Body of pancreas (tissue), 4 donors: ENCODE measurements at regions not wholly inside any gene's neighbourhood (a gene's known extent, or its start where the extent isn't known, plus 50 kb on each side); places are given as distances from the start of the nearest gene placed in this dataset.

Experiments used
- ATAC-seq: fragments of 150-250 bp; one replicate; pipeline ENCODE4 v1.9.1; 2016
- DNase-seq, 4 donors: peaks; one replicate each; pipeline ENCODE4 v3.0.0-alpha.2; 2019
- H3K27ac ChIP-seq, 4 donors: fragments of 200-600 bp; sonication (generic); 1 replicate in 3 of 4; 2 replicates in 1 of 4; pipeline versions ENCODE4 v1.5.1 to v1.6.1; 2016 to 2019; ENCODE audit warnings: mild to moderate bottlenecking in 1 of 4, mixed read lengths in 1 of 4, moderate library complexity in 1 of 4
- H3K27me3 ChIP-seq, 2 donors: fragments of 200-600 bp; sonication (generic); one replicate each; pipeline ENCODE4 v1.6.0; 2016; ENCODE audit warnings: mild to moderate bottlenecking in 1 of 2
- H3K36me3 ChIP-seq, 2 donors: fragments of 200-600 bp; sonication (generic); replicated peaks in 1 of 2; 2 replicates each; pipeline ENCODE4 v1.5.1; 2016; ENCODE audit warnings: low read depth in 2 of 2; ENCODE audit not compliant: insufficient read depth in 1 of 2
- H3K4me1 ChIP-seq: fragments of 200-600 bp; sonication (generic); one replicate; pipeline ENCODE4 v1.6.0; 2016
- H3K4me3 ChIP-seq, 2 donors: fragments of 200-600 bp; sonication (generic); 1 replicate in 1 of 2; 2 replicates in 1 of 2; pipeline ENCODE4 v1.5.1; 2016 to 2019
- H3K9me3 ChIP-seq, 3 donors: fragments of 200-600 bp; sonication (generic); 1 replicate in 2 of 3; 2 replicates in 1 of 3; pipeline ENCODE4 v1.5.1; 2016
- CTCF ChIP-seq, 7 experiments: fragments of 450-650 bp in 4 of 7; fragments of 200-600 bp in 3 of 7; sonication (generic) in 3 of 7; IDR thresholded peaks; one replicate each; pipeline ENCODE4 v1.5.1; 2016 to 2019; ENCODE audit warnings: antibody characterized with exemption in 7 of 7
- POLR2A ChIP-seq, 3 donors: fragments of 450-650 bp; IDR thresholded peaks; one replicate each; pipeline ENCODE4 v1.6.1; 2016; ENCODE audit warnings: antibody characterized with exemption in 3 of 3, mild to moderate bottlenecking in 2 of 3
- WGBS, 2 donors: methylation state at CpG; one replicate each; pipeline ENCODE4 v1.1.5; 2017; 5-methylcytosine and 5-hydroxymethylcytosine counted together
- intact Hi-C: fragments of 100-400 bp; cut with DNase I; formaldehyde crosslinking; loops from one replicate; pipeline ENCODE4 v1.15.1; 2023

GRCh38 chr7:116159711-116160110 is 50.6 kb upstream of the TES start:
- H3K9me3 ChIP-seq: no peaks in the 10 kb centered on the region
- no peak for ATAC-seq
- H3K4me3 ChIP-seq: no peak overlapping the region
- no peak for TF ChIP-seq CTCF (IDR thresholded peaks at IDR 0.05)
- TF ChIP-seq POLR2A (IDR thresholded peaks at IDR 0.05): no peak
- H3K4me1 ChIP-seq: peaks cover 4% of the 10 kb centered on the region
- H3K27ac ChIP-seq: no peak overlapping the region
- intact Hi-C loops: loop anchor here (10.0 kb wide), 1 partner anchor 425 kb away; no protein-coding TSS in a partner anchor
- no peaks in the 10 kb centered on the region for H3K27me3 ChIP-seq
- DNase-seq: no peak
- no peaks in the 10 kb centered on the region for H3K36me3 ChIP-seq
- WGBS, 2 donors: 83 to 90% methylated on average over 4 of the region's 4 CpGs
